HG03159 (cell line): ENCODE measurements at regions not wholly inside any gene's neighbourhood (a gene's known extent, or its start where the extent isn't known, plus 50 kb on each side); places are given as distances from the start of the nearest gene placed in this dataset.

Experiments used
- ATAC-seq: cut with Tn5 transposase; IDR thresholded peaks from one replicate; pipeline ENCODE4 v1.9.1; 2021; ENCODE audit warnings: mild to moderate bottlenecking, moderate library complexity; ENCODE audit not compliant: unreplicated experiment

DNA sequence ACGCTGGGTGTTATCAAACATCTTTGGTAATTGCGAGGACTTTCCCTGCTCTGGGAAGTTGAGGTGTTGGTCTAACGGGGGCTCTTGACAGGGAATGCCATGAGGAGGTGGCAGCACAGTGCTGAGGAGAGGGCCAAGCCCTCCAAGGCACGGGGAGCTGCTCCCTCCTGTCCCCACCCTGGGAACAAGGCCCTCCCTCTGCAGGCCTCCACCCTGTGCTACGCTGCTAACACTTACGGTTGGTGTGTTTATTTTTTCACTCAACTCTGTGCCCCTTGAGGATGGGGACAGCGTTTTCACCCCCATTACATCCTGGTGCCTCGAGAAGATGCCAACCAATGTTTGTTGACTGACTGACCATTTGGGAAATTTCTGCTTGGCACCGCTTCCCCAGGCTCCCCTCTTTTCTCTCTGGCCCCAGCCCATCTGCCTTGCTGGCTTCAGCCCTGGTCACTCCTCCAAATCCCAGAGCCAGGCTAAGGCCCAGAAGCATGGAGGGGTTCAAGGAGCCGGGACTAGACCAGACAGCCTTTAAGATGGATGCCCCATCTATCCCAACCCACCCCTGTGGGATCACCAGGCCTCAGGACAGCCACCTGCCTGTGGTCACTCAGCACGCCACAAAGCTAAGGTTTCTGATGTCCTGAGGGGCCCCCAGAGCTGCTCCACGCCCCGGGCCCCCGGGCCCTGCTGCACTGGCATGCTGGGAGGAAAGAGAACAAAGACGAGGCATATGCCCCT lies 125.7 kb downstream of the BARX1 start:
- no peak for ATAC-seq

DNA sequence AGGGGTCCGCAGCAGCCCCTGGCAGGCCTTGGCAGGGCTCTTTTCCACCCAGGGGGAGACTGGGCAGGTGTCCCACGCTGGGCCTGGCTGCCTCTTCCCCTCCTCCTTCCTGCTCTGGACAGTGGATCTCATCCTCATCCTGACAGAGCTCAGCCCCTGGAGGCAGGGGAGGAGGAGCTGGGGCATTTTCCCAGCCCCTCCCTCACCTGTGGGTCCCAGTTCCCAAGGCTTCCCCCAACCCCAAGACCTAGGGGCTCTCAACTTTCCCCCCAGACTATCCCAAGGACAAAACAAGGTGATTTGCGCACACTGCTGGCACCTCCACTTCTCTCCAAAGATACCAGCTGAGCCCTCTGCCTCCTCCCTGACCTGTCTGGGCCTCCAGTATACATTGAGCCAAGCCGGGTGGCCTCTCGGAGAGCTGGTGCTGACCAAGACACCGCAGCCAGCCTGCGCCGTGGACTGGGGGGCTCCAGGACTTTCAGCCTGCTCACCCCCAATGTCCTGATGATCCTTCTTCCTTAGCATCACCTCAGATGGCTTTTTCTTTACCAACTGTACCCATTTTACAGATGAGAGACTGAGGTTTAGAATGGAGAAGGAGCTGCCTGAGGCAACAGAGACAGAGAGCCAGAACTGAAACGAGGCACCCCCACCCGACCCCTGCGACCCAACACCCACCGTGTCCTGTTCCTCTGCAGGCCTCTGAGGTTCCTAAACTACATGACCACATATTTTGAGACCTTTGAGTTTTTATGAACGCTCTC lies 126.6 kb downstream of the BARX1 start:
- ATAC-seq, result no peak

DNA sequence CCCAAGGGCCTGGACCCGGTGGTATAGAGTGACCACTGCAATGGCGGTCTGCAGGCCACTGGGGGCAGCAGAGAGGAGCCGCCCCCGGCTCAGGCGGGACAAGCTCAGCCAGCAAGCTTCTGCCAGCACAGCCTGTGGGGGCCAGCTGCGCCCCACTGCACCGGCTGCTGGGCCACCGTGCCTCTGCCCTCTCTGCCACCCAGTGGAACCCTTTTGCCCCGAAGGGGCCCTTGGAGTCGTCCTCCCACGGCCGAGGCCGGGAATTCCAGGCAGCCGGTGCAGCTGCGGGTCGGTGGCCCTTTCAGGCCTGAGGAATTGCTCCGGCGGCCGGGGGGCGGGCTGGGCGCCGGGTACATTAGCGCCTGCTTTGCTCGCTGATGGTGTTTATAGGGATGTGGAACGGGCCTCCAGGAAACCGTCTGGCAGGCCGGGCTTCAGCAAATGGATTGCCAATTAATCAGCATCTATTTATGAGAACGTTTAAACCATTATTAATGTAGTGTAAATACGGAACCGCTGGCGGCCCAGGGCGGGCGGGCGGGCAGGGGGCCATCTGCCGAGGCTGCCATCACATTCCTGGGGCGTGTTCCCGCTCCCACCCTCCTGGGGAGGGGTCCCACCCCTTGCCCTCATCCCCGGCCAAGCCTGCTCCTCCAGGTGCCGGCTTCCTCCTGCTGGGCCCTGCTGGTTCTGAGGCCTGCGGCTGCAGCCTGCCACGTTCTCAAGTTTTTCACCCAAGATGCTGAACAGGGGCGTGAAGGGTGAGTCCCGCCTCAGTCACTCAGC lies 127.4 kb downstream of the BARX1 start:
- ATAC-seq, result peak; percentile 52

DNA sequence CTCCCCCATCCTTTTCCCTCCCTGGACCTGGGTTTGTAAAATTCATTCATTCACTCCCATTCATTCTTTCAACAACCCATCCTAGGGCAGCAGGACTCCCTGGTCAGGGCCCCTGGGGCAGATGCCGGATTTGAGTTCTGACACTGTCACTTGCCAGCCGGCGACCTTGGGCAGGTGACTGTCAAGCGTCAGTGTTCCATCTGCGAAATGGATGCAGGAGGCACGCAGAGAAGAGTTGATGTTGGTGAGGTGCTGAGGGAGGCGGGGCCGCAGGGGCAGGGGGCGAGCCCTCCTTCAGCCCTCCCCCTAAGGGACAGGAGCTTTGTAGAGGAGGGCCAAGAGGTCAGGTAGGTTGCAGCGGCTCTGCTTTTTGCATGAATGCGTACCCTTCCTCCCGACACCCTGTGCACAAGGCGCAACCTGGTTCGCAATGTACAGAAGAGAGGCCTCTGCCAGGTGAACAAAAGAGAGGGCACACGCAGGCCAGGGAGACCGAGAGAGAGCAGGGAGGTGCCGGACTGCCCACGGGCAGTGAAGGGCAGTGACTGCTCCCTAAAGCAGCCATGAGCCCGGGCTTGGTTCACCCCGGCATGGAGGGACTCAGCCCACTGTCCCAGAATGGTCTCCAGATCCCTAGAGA lies 128.1 kb downstream of the BARX1 start:
- no peak for ATAC-seq

DNA sequence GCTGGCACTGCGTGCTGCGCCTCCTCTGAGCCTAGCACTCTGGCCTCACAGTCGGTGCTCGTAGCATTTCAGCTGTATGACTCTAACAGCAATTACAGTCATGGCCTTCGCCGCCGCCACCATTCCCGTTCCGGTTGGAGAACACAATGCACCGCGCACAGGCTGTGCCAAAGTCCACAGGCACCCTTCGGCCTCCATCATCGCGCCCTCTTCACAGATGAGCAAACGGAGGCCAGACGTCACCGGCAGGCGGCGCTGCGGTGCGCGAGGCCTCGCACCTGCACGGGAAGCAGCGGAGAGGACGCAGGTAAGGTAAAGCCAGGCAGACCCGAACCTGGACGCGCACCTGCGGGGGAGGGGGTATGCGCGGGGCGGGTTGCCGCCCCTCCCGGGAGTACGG lies 128.9 kb downstream of the BARX1 start:
- no peak for ATAC-seq

DNA sequence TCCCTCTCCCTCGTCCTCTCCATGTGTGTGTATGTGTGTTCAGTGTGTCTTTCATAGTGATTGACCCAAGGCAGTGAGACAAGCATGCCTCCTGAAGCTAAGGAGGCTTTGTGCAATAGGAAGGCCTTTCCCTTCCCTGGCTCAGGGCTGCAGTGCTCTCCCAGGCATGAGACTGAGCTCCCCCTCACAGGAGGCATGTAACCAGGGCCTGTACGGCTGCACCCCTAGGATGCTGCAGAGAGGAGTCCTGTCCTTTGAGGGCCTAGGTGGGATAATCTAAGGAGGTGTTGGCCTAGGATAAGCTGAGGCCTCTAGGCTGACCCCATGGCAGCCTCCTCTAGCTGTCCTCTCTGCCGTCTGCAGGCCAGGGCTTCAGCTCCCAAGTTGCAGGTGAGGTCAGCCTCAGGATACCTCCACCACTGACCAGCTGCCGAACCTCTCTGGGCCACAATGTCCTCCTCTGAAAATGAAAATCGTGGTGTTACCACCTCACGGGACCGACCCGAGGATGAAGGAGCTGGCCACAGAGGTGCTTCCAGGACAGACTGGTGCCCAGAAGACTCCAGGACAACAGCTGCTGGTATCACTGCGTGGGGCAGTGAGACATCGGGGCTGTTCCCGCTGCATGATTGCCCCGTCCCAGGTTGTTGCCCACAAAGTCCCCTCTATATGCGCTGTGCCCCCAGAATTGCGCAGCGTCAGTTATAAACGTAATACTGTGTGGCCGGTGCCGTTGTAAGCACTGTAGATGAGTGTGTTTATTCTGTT lies 129.6 kb downstream of the BARX1 start:
- ATAC-seq, result no peak

DNA sequence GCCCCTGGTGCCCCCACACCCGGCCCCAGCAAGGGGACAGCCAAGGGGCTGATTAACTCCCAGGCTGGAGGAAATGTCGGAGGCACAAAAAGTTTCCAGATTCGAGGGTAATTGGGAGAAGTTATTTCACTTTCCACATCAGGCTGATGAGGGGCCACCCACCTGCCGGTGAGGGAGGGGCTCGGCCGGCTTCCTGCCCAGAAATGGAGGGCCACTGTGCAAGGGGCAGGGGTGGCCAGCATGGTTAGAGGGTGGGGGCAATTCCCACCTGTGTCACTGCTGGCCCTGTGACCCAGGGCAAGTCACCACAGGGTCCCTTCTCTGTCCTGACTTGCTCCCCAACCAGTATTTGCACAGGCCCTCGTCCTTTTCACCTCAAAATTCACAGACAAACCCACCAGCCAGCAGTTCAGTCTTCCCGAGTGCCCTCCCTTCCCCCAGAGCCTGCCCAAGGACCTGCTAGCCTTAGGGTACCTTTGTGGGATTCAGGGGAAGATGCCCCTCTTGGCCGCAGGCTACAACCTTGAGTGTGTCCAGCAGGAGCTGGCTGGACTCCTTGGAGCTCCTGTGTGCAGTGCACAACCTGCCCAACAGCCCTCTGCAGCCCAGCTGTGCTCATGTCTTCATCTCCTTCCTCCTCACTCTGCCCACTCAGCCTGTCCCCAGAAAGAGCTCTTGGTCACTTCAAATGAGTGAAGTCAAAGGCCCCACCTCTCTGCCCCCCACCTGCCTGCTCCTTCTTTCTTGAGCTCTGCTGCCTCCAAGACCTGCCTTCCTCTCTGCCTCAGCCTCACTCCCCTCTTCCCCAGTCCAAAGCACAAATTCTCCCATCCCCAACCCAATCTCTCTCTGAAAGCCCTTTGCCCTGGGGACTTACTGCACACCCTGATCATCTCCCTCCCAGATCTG lies 130.5 kb downstream of the BARX1 start:
- no peak for ATAC-seq

DNA sequence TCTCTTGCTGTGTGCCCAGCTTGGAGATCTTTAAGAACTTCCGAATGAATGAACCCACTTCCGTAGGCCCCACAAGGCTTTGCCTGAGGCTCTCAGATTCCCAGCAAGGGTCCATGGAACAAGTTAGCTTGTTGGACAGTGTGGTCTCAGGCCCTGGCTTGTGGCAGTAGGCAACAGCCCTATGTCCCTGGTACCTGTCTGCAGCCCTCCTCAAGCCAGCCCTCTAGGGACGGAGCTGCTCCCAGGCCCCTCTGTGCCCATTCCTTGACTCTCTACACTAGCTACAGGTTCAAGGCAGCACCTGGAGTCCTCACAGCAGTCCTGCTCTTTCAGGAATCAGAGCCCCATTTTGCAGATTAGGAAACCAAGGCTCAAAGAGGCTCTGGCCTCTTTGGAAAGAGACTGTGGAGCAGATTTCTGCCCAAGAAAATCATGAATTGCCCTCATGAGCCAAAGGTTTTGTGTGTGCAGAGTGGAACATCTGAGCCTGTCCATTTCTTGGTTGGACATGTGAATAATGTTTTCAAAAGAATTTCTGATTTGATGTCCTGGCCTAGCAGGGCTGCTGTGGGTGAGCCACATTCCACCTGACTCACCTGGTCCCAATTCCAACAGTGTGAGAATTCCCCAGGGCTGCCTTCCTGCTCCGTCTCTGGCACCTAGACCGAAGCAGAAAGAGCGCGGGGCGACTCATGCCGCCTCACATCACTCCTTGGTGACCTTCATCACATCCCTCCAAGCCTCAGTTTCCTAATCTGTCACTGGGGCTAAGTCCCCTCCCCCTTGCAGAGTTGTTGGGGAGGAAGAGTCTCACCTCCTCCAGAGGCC lies 131.7 kb downstream of the BARX1 start:
- no peak for ATAC-seq

DNA sequence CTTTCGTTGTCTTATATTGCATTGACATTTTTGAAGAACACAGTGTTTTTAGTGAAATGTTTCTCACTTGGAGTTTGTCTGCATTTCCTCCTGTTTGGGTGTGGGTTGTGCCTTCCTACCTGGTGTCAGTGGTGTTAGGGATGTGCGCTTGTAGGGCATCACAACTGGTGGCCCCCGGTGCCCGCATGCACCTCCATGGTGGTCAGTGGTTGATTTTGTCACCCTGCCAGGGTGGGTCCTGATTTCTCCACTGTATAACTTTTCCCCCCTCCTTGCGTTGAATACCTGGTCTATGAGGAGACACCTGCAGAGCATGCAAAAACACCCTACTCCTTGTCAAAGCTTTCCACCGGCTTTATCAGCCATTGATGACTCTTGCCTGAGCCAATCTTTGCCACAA lies 132.9 kb downstream of the BARX1 start:
- no peak for ATAC-seq

DNA sequence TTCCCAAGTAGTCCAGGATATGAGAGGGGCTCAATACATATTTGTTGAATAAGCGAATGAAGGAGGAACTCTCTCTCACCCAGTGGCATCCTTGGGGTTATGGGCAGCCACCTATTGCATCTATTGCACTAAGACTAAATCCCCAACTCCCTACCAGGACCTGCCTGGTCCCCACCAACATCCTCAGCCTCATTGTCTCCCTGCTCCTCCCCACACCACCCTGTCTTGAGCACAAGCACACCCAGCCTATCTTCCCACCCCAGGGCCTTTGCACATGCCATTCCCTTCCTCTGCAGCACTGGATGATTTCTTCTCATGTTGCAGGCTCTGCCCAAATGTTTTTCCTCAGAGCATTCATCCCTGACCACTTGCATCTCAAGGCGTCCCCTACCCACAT lies 133.8 kb downstream of the BARX1 start:
- no peak for ATAC-seq

DNA sequence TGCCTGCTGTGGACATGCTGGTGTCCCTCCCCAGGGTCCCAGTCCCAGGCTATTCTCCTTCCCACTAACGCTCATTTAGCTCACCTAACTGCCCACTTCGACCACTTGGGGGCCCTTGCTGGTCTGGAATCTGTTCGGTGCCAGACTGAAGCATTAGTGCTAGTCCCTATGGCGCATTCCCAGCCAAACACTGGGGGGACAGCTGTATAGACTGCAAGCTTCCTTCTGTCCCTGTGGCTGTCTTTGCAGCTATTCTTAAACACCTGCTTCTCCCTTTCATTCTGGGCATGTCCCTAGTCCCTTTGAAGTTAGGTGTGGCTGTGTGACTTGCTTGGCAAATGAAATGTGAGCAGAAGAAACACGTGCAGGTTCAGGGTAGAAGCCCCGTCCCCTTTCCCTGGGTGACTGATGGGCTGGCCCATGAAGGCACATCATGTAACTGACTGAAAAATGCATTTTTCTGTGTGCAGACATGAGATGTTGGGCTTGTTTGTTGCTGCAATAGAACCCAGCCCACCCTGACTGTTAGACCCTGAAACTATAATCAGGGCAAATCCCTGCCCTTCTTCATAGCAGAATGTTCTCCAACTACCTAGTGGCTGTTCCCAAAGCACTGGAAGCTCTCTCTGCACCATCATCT lies 134.4 kb downstream of the BARX1 start:
- ATAC-seq, result no peak

DNA sequence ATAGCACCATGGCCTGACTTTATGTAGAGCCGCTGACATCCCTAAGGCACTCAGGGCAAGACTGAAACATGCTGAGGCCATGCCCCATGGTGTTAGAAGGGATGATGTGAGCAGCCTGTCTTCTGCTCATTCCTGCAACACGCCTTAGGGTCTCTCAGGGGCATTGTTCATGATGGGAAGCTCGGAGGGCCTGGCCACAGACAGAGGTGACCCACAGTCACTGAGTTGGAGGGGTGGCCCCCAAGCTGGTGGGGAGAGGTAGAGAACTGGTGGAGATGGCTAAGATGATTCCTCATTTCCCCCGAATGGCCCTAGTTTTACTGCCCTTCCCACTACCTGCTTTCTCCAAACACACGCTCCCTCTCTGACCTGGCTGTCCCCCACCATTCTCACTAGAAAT lies 135.2 kb downstream of the BARX1 start:
- no peak for ATAC-seq

DNA sequence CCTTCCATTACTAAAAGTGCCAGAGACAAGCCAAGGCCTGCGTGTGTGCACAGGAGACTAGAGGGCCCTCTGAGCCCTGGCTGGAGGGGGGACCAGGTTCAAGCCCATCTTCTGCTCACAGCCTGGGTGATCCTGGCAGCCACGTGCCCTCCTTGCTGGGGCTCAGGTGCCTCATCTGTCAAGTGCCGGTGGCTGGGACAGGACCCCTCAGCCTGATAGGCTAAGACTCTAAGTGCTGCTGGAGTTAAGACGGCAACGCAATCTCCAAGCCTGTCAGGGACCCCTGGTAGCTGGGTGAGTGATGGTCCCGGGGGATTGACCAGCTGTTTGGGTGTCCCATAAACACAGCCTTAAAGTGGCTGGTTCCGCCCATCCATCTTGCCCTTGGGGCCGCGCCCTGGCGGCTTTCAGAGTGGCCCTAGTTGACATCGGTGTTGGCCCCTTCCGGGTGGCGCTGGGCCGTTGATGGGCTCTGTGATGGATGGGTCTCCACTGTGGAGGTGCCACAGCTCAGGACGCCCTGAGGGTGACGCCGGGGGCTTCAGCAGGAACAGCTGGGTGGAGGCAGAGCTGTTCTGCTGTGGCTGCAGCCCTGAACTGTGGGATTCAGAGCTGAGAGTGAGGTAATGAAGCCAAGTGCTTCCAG lies 136.2 kb downstream of the BARX1 start:
- ATAC-seq, result no peak

DNA sequence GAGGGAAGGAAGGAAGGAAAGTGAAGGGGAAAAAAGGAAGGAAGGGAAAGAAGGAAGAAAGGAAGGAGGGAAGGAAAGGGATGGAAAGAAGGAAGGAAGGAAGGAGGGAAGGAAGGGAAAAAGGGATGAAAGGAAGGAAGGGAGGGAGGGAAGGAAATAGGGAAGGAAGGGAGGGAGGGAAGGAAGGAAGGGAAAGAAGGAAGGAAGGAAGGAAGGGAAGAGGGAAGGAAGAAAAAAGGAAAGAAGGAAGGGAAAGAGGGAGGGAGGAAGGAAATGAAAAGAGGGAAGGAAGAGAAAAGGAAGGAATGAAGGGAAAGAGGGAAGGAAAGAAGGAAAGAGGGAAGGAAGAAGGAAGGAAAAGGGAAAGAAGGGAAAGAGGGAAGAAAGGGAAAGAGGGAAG lies 136.9 kb downstream of the BARX1 start:
- no peak for ATAC-seq

DNA sequence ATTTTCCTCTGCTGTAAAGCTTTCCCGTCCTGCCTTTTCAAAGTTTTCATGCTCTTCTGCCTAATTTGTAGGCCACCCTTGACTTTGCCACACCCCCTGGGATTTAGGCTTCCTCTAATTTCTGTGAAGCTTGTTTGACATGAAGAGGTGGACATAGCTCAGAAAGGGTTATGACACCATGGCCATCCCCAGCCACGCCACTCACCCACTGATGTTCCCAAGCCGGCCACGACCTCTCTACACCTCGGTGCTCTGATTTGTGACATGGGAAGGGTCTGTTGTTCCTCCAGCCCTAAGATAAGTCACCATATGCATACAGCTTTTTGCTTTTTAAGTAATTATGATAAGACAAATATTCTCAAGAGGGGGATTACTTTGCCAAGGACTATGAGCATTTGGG lies 139.5 kb downstream of the BARX1 start:
- no peak for ATAC-seq

DNA sequence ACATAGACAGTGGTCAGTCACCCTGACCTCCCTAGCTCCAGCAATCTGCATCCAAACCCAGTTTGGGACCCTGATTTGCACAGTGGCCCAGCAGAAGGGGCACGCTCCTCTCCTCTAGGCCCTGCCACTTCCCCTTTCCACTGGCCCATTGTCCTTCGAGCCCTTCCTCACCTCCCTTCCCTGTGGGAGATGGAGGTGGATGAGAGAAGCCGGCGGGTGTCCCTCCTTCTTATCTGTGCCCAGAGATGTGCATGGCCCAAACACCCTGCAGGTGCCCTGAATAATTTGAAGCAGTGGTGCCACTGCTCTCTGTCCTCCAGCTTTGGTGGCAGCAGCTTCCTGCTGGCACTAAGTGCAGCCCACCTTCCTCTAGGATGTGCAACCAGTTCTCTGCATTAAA lies 140.0 kb downstream of the BARX1 start:
- ATAC-seq, result no peak

DNA sequence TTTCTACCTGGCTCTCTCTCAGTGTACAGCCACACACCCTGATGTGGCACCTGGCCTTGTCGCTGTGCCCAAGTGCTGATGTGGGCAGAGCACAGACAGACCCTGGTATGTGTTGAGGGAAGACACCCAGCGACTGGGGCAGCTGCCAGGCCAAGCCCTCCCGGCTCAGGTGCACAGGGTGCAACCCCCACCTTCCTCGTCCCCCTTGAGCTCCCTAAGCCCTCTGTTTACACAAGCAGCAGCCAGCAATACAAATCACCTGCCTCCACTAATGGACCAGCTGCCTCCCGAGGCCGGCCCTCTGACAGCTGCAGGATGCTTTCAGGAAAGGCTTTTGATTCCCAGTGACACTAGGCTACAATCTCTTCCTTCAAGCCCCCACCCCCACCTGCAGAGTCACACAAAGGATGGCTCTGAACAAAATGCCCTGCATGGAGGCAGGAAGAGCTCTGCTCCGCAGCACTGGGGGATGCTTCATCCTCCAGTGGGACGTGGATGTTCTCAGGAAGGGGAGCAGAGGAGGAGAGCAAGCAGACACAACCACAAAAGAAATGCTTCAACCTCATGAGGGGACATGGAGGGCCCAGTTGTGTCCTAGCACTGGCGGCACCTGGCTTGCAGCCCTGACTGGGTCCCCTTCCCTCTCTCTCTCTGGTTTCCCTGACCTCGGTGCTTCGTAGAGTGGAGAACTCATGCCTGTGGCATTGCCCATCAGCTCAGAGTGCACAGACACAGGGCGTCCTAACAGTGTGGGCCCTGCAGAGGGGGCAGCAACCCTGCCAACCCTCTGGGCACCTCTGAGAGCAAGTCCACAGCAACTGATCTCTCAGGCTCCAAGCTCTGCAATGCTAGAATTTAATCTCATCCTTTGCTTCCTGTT lies 140.8 kb downstream of the BARX1 start:
- no peak for ATAC-seq
